Lower lobe of right lung (tissue), 2 donors: ENCODE measurements at regions not wholly inside any gene's neighbourhood (a gene's known extent, or its start where the extent isn't known, plus 50 kb on each side); places are given as distances from the start of the nearest gene placed in this dataset.

Experiments
- ATAC-seq, 2 donors: fragments of 200-7000 bp; cut with Tn5 transposase; one replicate each; pipeline ENCODE4 v1.9.1; 2020 to 2022; ENCODE audit warnings: mild to moderate bottlenecking in 2 of 2, moderate library complexity in 2 of 2
- DNase-seq: peaks from one replicate; pipeline ENCODE4 v3.0.0-alpha.2; 2020
- H3K27ac ChIP-seq: fragments of 200-600 bp; one replicate; pipeline ENCODE4 v1.8.0; 2022
- H3K27me3 ChIP-seq: fragments of 200-600 bp; one replicate; pipeline ENCODE4 v1.8.0; 2022; ENCODE audit warnings: low read depth
- H3K36me3 ChIP-seq: fragments of 200-600 bp; one replicate; pipeline ENCODE4 v1.8.0; 2022; ENCODE audit warnings: mild to moderate bottlenecking
- H3K4me1 ChIP-seq: fragments of 200-600 bp; one replicate; pipeline ENCODE4 v1.8.0; 2022
- H3K4me3 ChIP-seq: fragments of 200-600 bp; one replicate; pipeline ENCODE4 v1.8.0; 2022; ENCODE audit warnings: mild to moderate bottlenecking
- H3K9me3 ChIP-seq: fragments of 200-600 bp; one replicate; pipeline ENCODE4 v1.8.0; 2022
- CTCF ChIP-seq: fragments of 200-600 bp; IDR thresholded peaks from one replicate; pipeline ENCODE4 v1.8.0; 2022; ENCODE audit warnings: antibody characterized with exemption, mild to moderate bottlenecking
- intact Hi-C: fragments of 100-400 bp; cut with DNase I; formaldehyde crosslinking; loops from one replicate; pipeline ENCODE4 v1.11.0; 2022
- donor health status: DM: no; HTN: yes; CAD: no; lungs with severe emphysema.

GRCh38 chr1:55611123-55611522, 396.0 kb upstream of the USP24 start:
- intact Hi-C loops, result no loop called here
- H3K27me3 ChIP-seq, result no peaks in the 10 kb centered on the region
- H3K4me3 ChIP-seq, result no peak overlapping the region
- ATAC-seq (no peak), DNase-seq (no peak)
- H3K9me3 ChIP-seq, result peaks cover 3% of the 10 kb centered on the region
- H3K27ac ChIP-seq, result no peak overlapping the region
- no peak for TF ChIP-seq CTCF
- H3K36me3 ChIP-seq, result no peaks in the 10 kb centered on the region
- H3K4me1 ChIP-seq, result no peaks in the 10 kb centered on the region

GRCh38 chr1:55610203-55610602, 395.0 kb upstream of the USP24 start:
- Histone ChIP-seq H3K27ac (no peak overlapping the region), H3K27me3 (no peaks in the 10 kb centered on the region), H3K36me3 (no peaks in the 10 kb centered on the region), H3K4me1 (no peaks in the 10 kb centered on the region), H3K9me3 (peaks cover 3% of the 10 kb centered on the region), H3K4me3 (no peak overlapping the region)
- intact Hi-C loops, result no loop called here
- ATAC-seq, result no peak
- no peak for TF ChIP-seq CTCF
- DNase-seq, result no peak

GRCh38 chr1:55609630-55610029, 394.5 kb upstream of the USP24 start:
- DNase-seq (no peak), ATAC-seq (no peak)
- no peak for TF ChIP-seq CTCF
- H3K4me1 ChIP-seq, result no peaks in the 10 kb centered on the region
- no peak overlapping the region for H3K4me3 ChIP-seq
- H3K27ac ChIP-seq, result no peak overlapping the region
- no peaks in the 10 kb centered on the region for H3K36me3 ChIP-seq
- peaks cover 3% of the 10 kb centered on the region for H3K9me3 ChIP-seq
- no peaks in the 10 kb centered on the region for H3K27me3 ChIP-seq
- intact Hi-C loops, result no loop called here

- Histone ChIP-seq H3K4me1 (no peaks in the 10 kb centered on the region), H3K27ac (no peak overlapping the region), H3K4me3 (no peak overlapping the region), H3K9me3 (peaks cover 3% of the 10 kb centered on the region), H3K36me3 (no peaks in the 10 kb centered on the region), H3K27me3 (no peaks in the 10 kb centered on the region)
- no peak for TF ChIP-seq CTCF
- ATAC-seq (no peak), DNase-seq (no peak)
- intact Hi-C loops, result no loop called here
Measured at GRCh38 chr1:55605155-55605554, 390.0 kb upstream of the USP24 start.

GRCh38 chr1:55604749-55605148, 389.6 kb upstream of the USP24 start:
- no peaks in the 10 kb centered on the region for H3K36me3 ChIP-seq
- peaks cover 3% of the 10 kb centered on the region for H3K9me3 ChIP-seq
- intact Hi-C loops, result no loop called here
- no peak overlapping the region for H3K4me3 ChIP-seq
- DNase-seq (no peak), ATAC-seq (no peak)
- no peaks in the 10 kb centered on the region for H3K4me1 ChIP-seq
- no peak for TF ChIP-seq CTCF
- H3K27ac ChIP-seq, result no peak overlapping the region
- H3K27me3 ChIP-seq, result no peaks in the 10 kb centered on the region

GRCh38 chr1:55604179-55604578, 389.0 kb upstream of the USP24 start:
- Histone ChIP-seq H3K4me1 (no peaks in the 10 kb centered on the region), H3K27ac (no peak overlapping the region), H3K9me3 (peaks cover 3% of the 10 kb centered on the region), H3K36me3 (no peaks in the 10 kb centered on the region), H3K27me3 (no peaks in the 10 kb centered on the region), H3K4me3 (no peak overlapping the region)
- intact Hi-C loops, result no loop called here
- no peak for TF ChIP-seq CTCF
- DNase-seq (no peak), ATAC-seq (no peak)
